ENCODE measurements at regions not wholly inside any gene's neighbourhood (a gene's known extent, or its start where the extent isn't known, plus 50 kb on each side); places are given as distances from the start of the nearest gene placed in this dataset.

DNA sequence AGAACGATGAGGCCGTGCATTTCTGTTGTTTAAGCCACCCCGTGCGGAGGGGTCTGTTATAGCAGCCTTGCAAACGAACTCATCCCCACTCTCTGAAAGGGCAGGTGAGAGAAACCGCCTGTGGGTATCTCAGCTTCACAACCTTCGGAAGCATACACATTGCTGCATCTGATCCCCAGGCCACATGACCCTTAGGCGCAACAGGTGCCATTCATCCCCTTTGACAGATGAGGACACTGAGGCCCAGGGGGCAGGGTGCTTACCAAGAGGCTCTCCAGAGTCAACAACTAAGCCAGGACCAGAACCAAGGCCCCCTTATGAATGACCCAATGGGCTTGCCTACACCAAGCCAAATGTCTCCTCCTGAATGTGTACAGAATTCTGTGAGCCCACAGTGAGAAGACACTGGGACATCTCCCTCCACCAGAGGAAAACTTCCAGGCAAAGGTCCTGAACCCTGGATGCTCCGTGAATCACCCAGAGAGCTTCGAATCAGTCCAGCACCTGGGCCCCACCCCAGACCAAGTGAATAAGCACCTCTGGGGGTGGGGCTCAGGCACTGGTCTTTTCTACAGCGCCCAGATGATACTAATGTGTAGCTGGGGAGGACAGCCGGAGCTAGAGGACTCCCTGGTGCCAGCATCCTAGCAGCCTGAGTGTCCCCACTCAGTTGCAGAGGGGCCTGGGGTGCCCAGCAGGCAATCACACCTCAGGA, 83.2 kb downstream of the BUD13 start:
- Histone ChIP-seq H2AFZ (no peak overlapping the region), H3K27me3 (ENCODE audit: insufficient read depth) (no peaks in the 10 kb centered on the region), H3K27ac (ENCODE audit: low read depth) (no peak overlapping the region), H3K36me3 (ENCODE audit: insufficient read depth) (no peaks in the 10 kb centered on the region), H3K4me2 (no peak overlapping the region), H3K4me3 (no peak overlapping the region), H4K20me1 (replicated peaks; ENCODE audit: insufficient read depth) (no peaks in the 10 kb centered on the region), H3K79me2 (replicated peaks; ENCODE audit: insufficient read depth) (no peaks in the 10 kb centered on the region), H3F3A (replicated peaks; ENCODE audit: low read depth) (no peaks in the 10 kb centered on the region), H3K4me1 (ENCODE audit: insufficient read depth) (peaks cover 29% of the 10 kb centered on the region), H3K9me2 (ENCODE audit: insufficient read depth) (no peaks in the 10 kb centered on the region)
- peaks cover 31% of the 10 kb centered on the region for H3K4me1 Mint-ChIP-seq
- H3K27ac Mint-ChIP-seq = no peak overlapping the region
- H3K9me3 Mint-ChIP-seq = no peaks in the 10 kb centered on the region
- TF ChIP-seq STAT1 (IDR thresholded peaks at IDR 0.05; ENCODE audit: unreplicated experiment) = no peak
- TF ChIP-seq, protein P1, sequence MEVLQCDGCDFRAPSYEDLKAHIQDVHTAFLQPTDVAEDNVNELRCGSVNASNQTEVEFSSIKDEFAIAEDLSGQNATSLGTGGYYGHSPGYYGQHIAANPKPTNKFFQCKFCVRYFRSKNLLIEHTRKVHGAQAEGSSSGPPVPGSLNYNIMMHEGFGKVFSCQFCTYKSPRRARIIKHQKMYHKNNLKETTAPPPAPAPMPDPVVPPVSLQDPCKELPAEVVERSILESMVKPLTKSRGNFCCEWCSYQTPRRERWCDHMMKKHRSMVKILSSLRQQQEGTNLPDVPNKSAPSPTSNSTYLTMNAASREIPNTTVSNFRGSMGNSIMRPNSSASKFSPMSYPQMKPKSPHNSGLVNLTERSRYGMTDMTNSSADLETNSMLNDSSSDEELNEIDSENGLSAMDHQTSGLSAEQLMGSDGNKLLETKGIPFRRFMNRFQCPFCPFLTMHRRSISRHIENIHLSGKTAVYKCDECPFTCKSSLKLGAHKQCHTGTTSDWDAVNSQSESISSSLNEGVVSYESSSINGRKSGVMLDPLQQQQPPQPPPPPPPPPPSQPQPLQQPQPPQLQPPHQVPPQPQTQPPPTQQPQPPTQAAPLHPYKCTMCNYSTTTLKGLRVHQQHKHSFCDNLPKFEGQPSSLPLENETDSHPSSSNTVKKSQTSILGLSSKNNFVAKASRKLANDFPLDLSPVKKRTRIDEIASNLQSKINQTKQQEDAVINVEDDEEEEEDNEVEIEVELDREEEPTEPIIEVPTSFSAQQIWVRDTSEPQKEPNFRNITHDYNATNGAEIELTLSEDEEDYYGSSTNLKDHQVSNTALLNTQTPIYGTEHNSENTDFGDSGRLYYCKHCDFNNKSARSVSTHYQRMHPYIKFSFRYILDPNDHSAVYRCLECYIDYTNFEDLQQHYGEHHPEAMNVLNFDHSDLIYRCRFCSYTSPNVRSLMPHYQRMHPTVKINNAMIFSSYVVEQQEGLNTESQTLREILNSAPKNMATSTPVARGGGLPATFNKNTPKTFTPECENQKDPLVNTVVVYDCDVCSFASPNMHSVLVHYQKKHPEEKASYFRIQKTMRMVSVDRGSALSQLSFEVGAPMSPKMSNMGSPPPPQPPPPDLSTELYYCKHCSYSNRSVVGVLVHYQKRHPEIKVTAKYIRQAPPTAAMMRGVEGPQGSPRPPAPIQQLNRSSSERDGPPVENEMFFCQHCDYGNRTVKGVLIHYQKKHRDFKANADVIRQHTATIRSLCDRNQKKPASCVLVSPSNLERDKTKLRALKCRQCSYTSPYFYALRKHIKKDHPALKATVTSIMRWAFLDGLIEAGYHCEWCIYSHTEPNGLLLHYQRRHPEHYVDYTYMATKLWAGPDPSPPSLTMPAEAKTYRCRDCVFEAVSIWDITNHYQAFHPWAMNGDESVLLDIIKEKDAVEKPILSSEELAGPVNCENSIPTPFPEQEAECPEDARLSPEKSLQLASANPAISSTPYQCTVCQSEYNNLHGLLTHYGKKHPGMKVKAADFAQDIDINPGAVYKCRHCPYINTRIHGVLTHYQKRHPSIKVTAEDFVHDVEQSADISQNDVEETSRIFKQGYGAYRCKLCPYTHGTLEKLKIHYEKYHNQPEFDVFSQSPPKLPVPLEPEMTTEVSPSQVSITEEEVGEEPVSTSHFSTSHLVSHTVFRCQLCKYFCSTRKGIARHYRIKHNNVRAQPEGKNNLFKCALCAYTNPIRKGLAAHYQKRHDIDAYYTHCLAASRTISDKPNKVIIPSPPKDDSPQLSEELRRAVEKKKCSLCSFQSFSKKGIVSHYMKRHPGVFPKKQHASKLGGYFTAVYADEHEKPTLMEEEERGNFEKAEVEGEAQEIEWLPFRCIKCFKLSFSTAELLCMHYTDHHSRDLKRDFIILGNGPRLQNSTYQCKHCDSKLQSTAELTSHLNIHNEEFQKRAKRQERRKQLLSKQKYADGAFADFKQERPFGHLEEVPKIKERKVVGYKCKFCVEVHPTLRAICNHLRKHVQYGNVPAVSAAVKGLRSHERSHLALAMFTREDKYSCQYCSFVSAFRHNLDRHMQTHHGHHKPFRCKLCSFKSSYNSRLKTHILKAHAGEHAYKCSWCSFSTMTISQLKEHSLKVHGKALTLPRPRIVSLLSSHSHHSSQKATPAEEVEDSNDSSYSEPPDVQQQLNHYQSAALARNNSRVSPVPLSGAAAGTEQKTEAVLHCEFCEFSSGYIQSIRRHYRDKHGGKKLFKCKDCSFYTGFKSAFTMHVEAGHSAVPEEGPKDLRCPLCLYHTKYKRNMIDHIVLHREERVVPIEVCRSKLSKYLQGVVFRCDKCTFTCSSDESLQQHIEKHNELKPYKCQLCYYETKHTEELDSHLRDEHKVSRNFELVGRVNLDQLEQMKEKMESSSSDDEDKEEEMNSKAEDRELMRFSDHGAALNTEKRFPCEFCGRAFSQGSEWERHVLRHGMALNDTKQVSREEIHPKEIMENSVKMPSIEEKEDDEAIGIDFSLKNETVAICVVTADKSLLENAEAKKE (CRISPR knock-in tag; IDR thresholded peaks at IDR 0.05) = no peak
- peaks cover 14% of the 10 kb centered on the region for H3K27me3 Mint-ChIP-seq (ENCODE audit: insufficient read depth, low read depth, poor library complexity)
- H3K4me3 Mint-ChIP-seq = no peak overlapping the region; the same call in 2 of the 3 replicates
- ATAC-seq (no peak), DNase-seq (ENCODE audit: low spot score) (no peak)
- no peaks in the 10 kb centered on the region for H3K36me3 Mint-ChIP-seq (ENCODE audit: low read depth)

DNA sequence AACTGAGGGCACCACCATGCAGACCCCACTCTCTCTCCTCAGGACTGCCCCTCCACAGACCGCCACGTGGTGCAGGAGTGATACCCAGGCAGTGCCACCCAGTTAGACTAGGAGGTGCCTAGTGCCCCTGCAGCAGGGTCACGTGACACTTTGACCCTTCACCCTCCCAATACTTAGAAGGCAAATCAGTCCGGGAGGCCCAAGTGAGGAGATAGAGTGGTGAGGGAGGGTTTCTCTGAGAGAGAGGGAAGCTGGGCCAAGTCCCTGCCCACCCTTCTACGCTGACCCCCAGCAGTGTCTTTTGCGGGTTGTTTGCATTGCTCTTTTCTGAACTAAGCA, 84.6 kb downstream of the BUD13 start:
- peak overlapping the region; percentile 72 for H3K4me2 ChIP-seq
- peak overlapping the region; percentile 87; the same call in 1 of the 2 replicates for H3K27ac ChIP-seq (ENCODE audit: low read depth)
- H3K79me2 ChIP-seq (replicated peaks; ENCODE audit: insufficient read depth) = no peaks in the 10 kb centered on the region
- no peaks in the 10 kb centered on the region for H3K27me3 ChIP-seq (ENCODE audit: insufficient read depth)
- TF ChIP-seq POLR2AphosphoS5 (IDR thresholded peaks at IDR 0.05; ENCODE audit: low read depth) (peak; percentile 53), CREB1 (CRISPR knock-in tag; IDR thresholded peaks at IDR 0.05; ENCODE audit: low read depth) (no peak), ZNF114 (CRISPR knock-in tag; IDR thresholded peaks at IDR 0.05) (no peak)
- TF ChIP-seq, protein P1 (CRISPR knock-in tag; IDR thresholded peaks at IDR 0.05) = no peak
- no peaks in the 10 kb centered on the region for H3K36me3 ChIP-seq (ENCODE audit: insufficient read depth)
- no peaks in the 10 kb centered on the region for H4K20me1 ChIP-seq (replicated peaks; ENCODE audit: insufficient read depth)
- Mint-ChIP-seq H3K4me3 (no peak overlapping the region; the same call in 2 of the 3 replicates), H3K9me3 (peaks cover 13% of the 10 kb centered on the region; the same call in 2 of the 3 replicates), H3K27ac (peak overlapping the region; percentile 93), H3K27me3 (ENCODE audit: insufficient read depth, low read depth, poor library complexity) (peaks cover 14% of the 10 kb centered on the region), H3K36me3 (ENCODE audit: low read depth) (peaks cover 9% of the 10 kb centered on the region), H3K4me1 (peaks cover 31% of the 10 kb centered on the region)
- no peaks in the 10 kb centered on the region for H3F3A ChIP-seq (replicated peaks; ENCODE audit: low read depth)
- peak overlapping the region; percentile 38; the same call in 1 of the 2 replicates for H3K4me3 ChIP-seq
- peak overlapping the region; percentile 95; the same call in 1 of the 2 replicates for H2AFZ ChIP-seq
- H3K9me2 ChIP-seq (ENCODE audit: insufficient read depth) = no peaks in the 10 kb centered on the region
- peaks cover 29% of the 10 kb centered on the region for H3K4me1 ChIP-seq (ENCODE audit: insufficient read depth)
- DNase-seq (ENCODE audit: low spot score) (no peak), ATAC-seq (peak; percentile 3; the same call in 1 of the 3 replicates)
